ENCODE measurements at regions not wholly inside any gene's neighbourhood (a gene's known extent, or its start where the extent isn't known, plus 50 kb on each side); places are given as distances from the start of the nearest gene placed in this dataset.
"Not testable (repeated sequence)": the region's sequence is repeated elsewhere in the genome, so short reads cannot be mapped to it uniquely, and the experiment has no call there.

- BruUV-seq (replicated peaks); H3K36me3 Mint-ChIP-seq (ENCODE audit: insufficient read depth, unreplicated experiment); H3K4me1 Mint-ChIP-seq (ENCODE audit: low read depth, unreplicated experiment); CTCF ChIA-PET; H3K4me3 Mint-ChIP-seq (ENCODE audit: low read depth, unreplicated experiment); H3K27me3 Mint-ChIP-seq (ENCODE audit: unreplicated experiment); DNase-seq; H3K9me3 Mint-ChIP-seq (ENCODE audit: low read depth, unreplicated experiment); H3K27ac Mint-ChIP-seq (ENCODE audit: unreplicated experiment); intact Hi-C loops (cut with micrococcal nuclease; ENCODE audit: unreplicated experiment): not testable (repeated sequence)
Measured at GRCh38 chr16:16624367-16624766, 245.4 kb downstream of the NPIPA7 start.

- BruUV-seq (replicated peaks); intact Hi-C loops (cut with micrococcal nuclease; ENCODE audit: unreplicated experiment); H3K4me1 Mint-ChIP-seq (ENCODE audit: low read depth, unreplicated experiment); H3K36me3 Mint-ChIP-seq (ENCODE audit: insufficient read depth, unreplicated experiment); CTCF ChIA-PET; H3K27ac Mint-ChIP-seq (ENCODE audit: unreplicated experiment); H3K27me3 Mint-ChIP-seq (ENCODE audit: unreplicated experiment); H3K4me3 Mint-ChIP-seq (ENCODE audit: low read depth, unreplicated experiment); DNase-seq; H3K9me3 Mint-ChIP-seq (ENCODE audit: low read depth, unreplicated experiment): not testable (repeated sequence)
Measured at GRCh38 chr16:16625140-16625539, 246.2 kb downstream of the NPIPA7 start.

GRCh38 chr16:16627865-16628264 is 248.9 kb downstream of the NPIPA7 start:
- CTCF ChIA-PET: not testable (repeated sequence)

GRCh38 chr16:16638231-16638630 is 259.3 kb downstream of the NPIPA7 start:
- H3K27me3 Mint-ChIP-seq (ENCODE audit: unreplicated experiment); H3K9me3 Mint-ChIP-seq (ENCODE audit: low read depth, unreplicated experiment); DNase-seq; intact Hi-C loops (cut with micrococcal nuclease; ENCODE audit: unreplicated experiment); BruUV-seq (replicated peaks); CTCF ChIA-PET; H3K4me1 Mint-ChIP-seq (ENCODE audit: low read depth, unreplicated experiment); H3K36me3 Mint-ChIP-seq (ENCODE audit: insufficient read depth, unreplicated experiment); H3K27ac Mint-ChIP-seq (ENCODE audit: unreplicated experiment); H3K4me3 Mint-ChIP-seq (ENCODE audit: low read depth, unreplicated experiment): not testable (repeated sequence)

More at GRCh38 chr16:16627865-16628264, 248.9 kb downstream of the NPIPA7 start:
- H3K4me3 Mint-ChIP-seq (ENCODE audit: low read depth, unreplicated experiment); H3K9me3 Mint-ChIP-seq (ENCODE audit: low read depth, unreplicated experiment); H3K4me1 Mint-ChIP-seq (ENCODE audit: low read depth, unreplicated experiment); H3K36me3 Mint-ChIP-seq (ENCODE audit: insufficient read depth, unreplicated experiment); BruUV-seq (replicated peaks); H3K27me3 Mint-ChIP-seq (ENCODE audit: unreplicated experiment); H3K27ac Mint-ChIP-seq (ENCODE audit: unreplicated experiment); DNase-seq; intact Hi-C loops (cut with micrococcal nuclease; ENCODE audit: unreplicated experiment): not testable (repeated sequence)

GRCh38 chr16:16638714-16639113 is 259.8 kb downstream of the NPIPA7 start:
- H3K36me3 Mint-ChIP-seq (ENCODE audit: insufficient read depth, unreplicated experiment); DNase-seq; intact Hi-C loops (cut with micrococcal nuclease; ENCODE audit: unreplicated experiment); H3K4me1 Mint-ChIP-seq (ENCODE audit: low read depth, unreplicated experiment); CTCF ChIA-PET; BruUV-seq (replicated peaks); H3K4me3 Mint-ChIP-seq (ENCODE audit: low read depth, unreplicated experiment); H3K27ac Mint-ChIP-seq (ENCODE audit: unreplicated experiment); H3K27me3 Mint-ChIP-seq (ENCODE audit: unreplicated experiment); H3K9me3 Mint-ChIP-seq (ENCODE audit: low read depth, unreplicated experiment): not testable (repeated sequence)

GRCh38 chr16:16643828-16644227 is 264.9 kb downstream of the NPIPA7 start:
- H3K4me1 Mint-ChIP-seq (ENCODE audit: low read depth, unreplicated experiment); intact Hi-C loops (cut with micrococcal nuclease; ENCODE audit: unreplicated experiment); H3K27me3 Mint-ChIP-seq (ENCODE audit: unreplicated experiment); H3K4me3 Mint-ChIP-seq (ENCODE audit: low read depth, unreplicated experiment); CTCF ChIA-PET; H3K36me3 Mint-ChIP-seq (ENCODE audit: insufficient read depth, unreplicated experiment); BruUV-seq (replicated peaks); H3K9me3 Mint-ChIP-seq (ENCODE audit: low read depth, unreplicated experiment); DNase-seq; H3K27ac Mint-ChIP-seq (ENCODE audit: unreplicated experiment): not testable (repeated sequence)

GRCh38 chr16:16648002-16648401 is 269.1 kb downstream of the NPIPA7 start:
- H3K27me3 Mint-ChIP-seq (ENCODE audit: unreplicated experiment); H3K27ac Mint-ChIP-seq (ENCODE audit: unreplicated experiment); intact Hi-C loops (cut with micrococcal nuclease; ENCODE audit: unreplicated experiment); H3K4me1 Mint-ChIP-seq (ENCODE audit: low read depth, unreplicated experiment); CTCF ChIA-PET; H3K4me3 Mint-ChIP-seq (ENCODE audit: low read depth, unreplicated experiment); H3K9me3 Mint-ChIP-seq (ENCODE audit: low read depth, unreplicated experiment); H3K36me3 Mint-ChIP-seq (ENCODE audit: insufficient read depth, unreplicated experiment); BruUV-seq (replicated peaks); DNase-seq: not testable (repeated sequence)

GRCh38 chr16:16672180-16672812 is 293.4 kb downstream of the NPIPA7 start:
- H3K4me1 Mint-ChIP-seq (ENCODE audit: low read depth, unreplicated experiment); H3K9me3 Mint-ChIP-seq (ENCODE audit: low read depth, unreplicated experiment); H3K27me3 Mint-ChIP-seq (ENCODE audit: unreplicated experiment); DNase-seq; intact Hi-C loops (cut with micrococcal nuclease; ENCODE audit: unreplicated experiment); H3K27ac Mint-ChIP-seq (ENCODE audit: unreplicated experiment); H3K36me3 Mint-ChIP-seq (ENCODE audit: insufficient read depth, unreplicated experiment); CTCF ChIA-PET; BruUV-seq (replicated peaks); H3K4me3 Mint-ChIP-seq (ENCODE audit: low read depth, unreplicated experiment): not testable (repeated sequence)

- CTCF ChIA-PET; H3K4me1 Mint-ChIP-seq (ENCODE audit: low read depth, unreplicated experiment): not testable (repeated sequence)
Measured at GRCh38 chr16:16674820-16675219, 295.9 kb downstream of the NPIPA7 start.

GRCh38 chr16:16721849-16722248 is 342.9 kb downstream of the NPIPA7 start:
- BruUV-seq (replicated peaks); CTCF ChIA-PET; H3K4me3 Mint-ChIP-seq (ENCODE audit: low read depth, unreplicated experiment); DNase-seq; intact Hi-C loops (cut with micrococcal nuclease; ENCODE audit: unreplicated experiment); H3K9me3 Mint-ChIP-seq (ENCODE audit: low read depth, unreplicated experiment); H3K4me1 Mint-ChIP-seq (ENCODE audit: low read depth, unreplicated experiment); H3K36me3 Mint-ChIP-seq (ENCODE audit: insufficient read depth, unreplicated experiment); H3K27me3 Mint-ChIP-seq (ENCODE audit: unreplicated experiment); H3K27ac Mint-ChIP-seq (ENCODE audit: unreplicated experiment): not testable (repeated sequence)

More at GRCh38 chr16:16674820-16675219, 295.9 kb downstream of the NPIPA7 start:
- H3K9me3 Mint-ChIP-seq (ENCODE audit: low read depth, unreplicated experiment); BruUV-seq (replicated peaks); DNase-seq; H3K36me3 Mint-ChIP-seq (ENCODE audit: insufficient read depth, unreplicated experiment); H3K4me3 Mint-ChIP-seq (ENCODE audit: low read depth, unreplicated experiment); intact Hi-C loops (cut with micrococcal nuclease; ENCODE audit: unreplicated experiment); H3K27ac Mint-ChIP-seq (ENCODE audit: unreplicated experiment); H3K27me3 Mint-ChIP-seq (ENCODE audit: unreplicated experiment): not testable (repeated sequence)
